GM21528 (cell line): ENCODE measurements at regions not wholly inside any gene's neighbourhood (a gene's known extent, or its start where the extent isn't known, plus 50 kb on each side); places are given as distances from the start of the nearest gene placed in this dataset.

Experiments used
- ATAC-seq: cut with Tn5 transposase; IDR thresholded peaks from one replicate; pipeline ENCODE4 v1.9.1; 2021; ENCODE audit warnings: mild to moderate bottlenecking, moderate library complexity; ENCODE audit not compliant: unreplicated experiment, low FRiP score

GRCh38 chr13:50685956-50686355 is 157.5 kb downstream of the DLEU7 start:
- no peak for ATAC-seq

GRCh38 chr13:50686551-50686950 is 156.9 kb downstream of the DLEU7 start:
- ATAC-seq = no peak

GRCh38 chr13:50687545-50687944 is 155.9 kb downstream of the DLEU7 start:
- ATAC-seq = no peak

GRCh38 chr13:50690006-50690405 is 153.5 kb downstream of the DLEU7 start:
- no peak for ATAC-seq

- no peak for ATAC-seq
These were observed 152.3 kb downstream of the DLEU7 start for GRCh38 chr13:50691176-50691680.

GRCh38 chr13:50691681-50692263 is 151.7 kb downstream of the DLEU7 start:
- no peak for ATAC-seq

GRCh38 chr13:50692396-50692915 is 151.0 kb downstream of the DLEU7 start:
- no peak for ATAC-seq

- no peak for ATAC-seq
These were observed 149.8 kb downstream of the DLEU7 start for GRCh38 chr13:50693727-50694126.

- ATAC-seq = no peak
These were observed 145.5 kb downstream of the DLEU7 start for GRCh38 chr13:50697746-50698539.

GRCh38 chr13:50699874-50700663 is 143.4 kb downstream of the DLEU7 start:
- no peak for ATAC-seq

- ATAC-seq = no peak
These were observed 142.7 kb downstream of the DLEU7 start for GRCh38 chr13:50700664-50701305.

GRCh38 chr13:50701469-50701868 is 142.0 kb downstream of the DLEU7 start:
- no peak for ATAC-seq

- no peak for ATAC-seq
These were observed 137.0 kb downstream of the DLEU7 start for GRCh38 chr13:50706505-50706904.

GRCh38 chr13:50707628-50708027 is 135.9 kb downstream of the DLEU7 start:
- no peak for ATAC-seq

- no peak for ATAC-seq
These were observed 135.0 kb downstream of the DLEU7 start for GRCh38 chr13:50708461-50708860.

GRCh38 chr13:50709058-50709457 is 134.4 kb downstream of the DLEU7 start:
- ATAC-seq = no peak

GRCh38 chr13:50711131-50711815 is 132.2 kb downstream of the DLEU7 start:
- no peak for ATAC-seq

GRCh38 chr13:50711996-50712395 is 131.5 kb downstream of the DLEU7 start:
- ATAC-seq = no peak

GRCh38 chr13:50712456-50712855 is 131.0 kb downstream of the DLEU7 start:
- ATAC-seq = no peak

- no peak for ATAC-seq
These were observed 130.6 kb downstream of the DLEU7 start for GRCh38 chr13:50712881-50713280.
